GM12878 (cell line): ENCODE measurements at regions not wholly inside any gene's neighbourhood (a gene's known extent, or its start where the extent isn't known, plus 50 kb on each side); places are given as distances from the start of the nearest gene placed in this dataset.

ENCODE experiments used
- ATAC-seq: fragments of 200-7000 bp; cut with Tn5 transposase; 3 replicates; pipeline ENCODE4 v1.9.1; 2020; ENCODE audit warnings: mild to moderate bottlenecking, moderate library complexity
- BruUV-seq: library from RNA; stranded (reverse); fragments of 400-500 nt; replicated peaks from 2 replicates; lab custom pipeline; 2021; lab: Mats Ljungman, UMichigan
- CTCF ChIA-PET: fragments of 300-600 bp; sonication (Branson Sonifier 250); formaldehyde crosslinking; extraction: SDS; loops from one replicate; lab custom pipeline; 2021; ENCODE audit warnings: inconsistent platforms; lab: Yijun Ruan, JAX
- POLR2A ChIA-PET: fragments of 350-600 bp; formaldehyde crosslinking; extraction: SDS; loops from one replicate; lab custom pipeline; 2021; ENCODE audit warnings: inconsistent platforms; lab: Charles Lee
- RAD21 ChIA-PET: fragments of 300-600 bp; sonication (Branson Sonifier 250); formaldehyde crosslinking; loops from one replicate; lab custom pipeline; 2023; ENCODE audit warnings: antibody characterized with exemption; ENCODE audit not compliant: unreplicated experiment; lab: Charles Lee
- SMC1A ChIA-PET: fragments of 300-600 bp; sonication (Branson Sonifier 250); formaldehyde crosslinking; loops from one replicate; lab custom pipeline; 2023; ENCODE audit not compliant: unreplicated experiment, uncharacterized antibody; lab: Charles Lee
- DNase-seq: peaks from one replicate; pipeline ENCODE4 v3.0.0-alpha.2; 2011; ENCODE audit warnings: low read depth, low spot score
- FAIRE-seq: peaks from 3 replicates; lab custom pipeline; 2011; peaks lifted over from hg19 to GRCh38; lab: Jason Lieb, UNC
- H2AFZ ChIP-seq: 2 replicates; pipeline ENCODE4 v1.6.0; 2011; ENCODE audit warnings: low read depth, low read length, control low read depth; ENCODE audit not compliant: control insufficient read depth
- H3K27ac ChIP-seq: 2 replicates; pipeline ENCODE4 v1.5.1; 2011; ENCODE audit warnings: control low read depth; ENCODE audit not compliant: control insufficient read depth, insufficient read depth
- H3K27me3 ChIP-seq, 2 experiments: replicated peaks in 1 of 2; 2 replicates each; pipeline versions ENCODE4 v1.6.0 to v1.6.1; 2011; ENCODE audit warnings: low read length in 1 of 2; ENCODE audit not compliant: control insufficient read depth in 2 of 2, insufficient read depth in 2 of 2
- H3K36me3 ChIP-seq, 2 experiments: 2 replicates each; pipeline ENCODE4 v1.5.1; 2011; ENCODE audit warnings: low read length in 1 of 2; ENCODE audit not compliant: control insufficient read depth in 2 of 2, insufficient read depth in 2 of 2
- H3K4me1 ChIP-seq: 2 replicates; pipeline ENCODE4 v1.6.1; 2011; ENCODE audit warnings: mild to moderate bottlenecking, low read length, moderate library complexity, mixed read lengths; ENCODE audit not compliant: control insufficient read depth, insufficient read depth
- H3K4me2 ChIP-seq: 2 replicates; pipeline ENCODE4 v1.6.0; 2011; ENCODE audit warnings: control low read depth; ENCODE audit not compliant: control insufficient read depth, insufficient read depth
- H3K4me3 ChIP-seq: fragments of 200-600 bp; sonication (generic); 2 replicates; pipeline ENCODE4 v1.5.1; 2016
- H3K79me2 ChIP-seq: 2 replicates; pipeline ENCODE4 v1.6.0; 2011; ENCODE audit warnings: low read length; ENCODE audit not compliant: control insufficient read depth, insufficient read depth
- H3K9ac ChIP-seq: 2 replicates; pipeline ENCODE4 v1.8.0; 2011; ENCODE audit warnings: low read length, control low read depth, mixed read lengths; ENCODE audit not compliant: control insufficient read depth, insufficient read depth
- H3K9me3 ChIP-seq: replicated peaks from 3 replicates; pipeline ENCODE4 v1.5.1; 2011; ENCODE audit warnings: mild to moderate bottlenecking, low read length; ENCODE audit not compliant: control insufficient read depth, insufficient read depth
- H4K20me1 ChIP-seq: 2 replicates; pipeline ENCODE4 v1.6.0; 2011; ENCODE audit not compliant: control insufficient read depth, insufficient read depth
- BCL11A ChIP-seq: IDR thresholded peaks from 2 replicates; pipeline ENCODE4 v1.6.1; 2011; ENCODE audit warnings: low read depth, low read length
- CHD2 ChIP-seq: IDR thresholded peaks from 2 replicates; pipeline ENCODE4 v1.6.1; 2011; ENCODE audit warnings: low read depth, low read length, improper control_type of control experiment, borderline replicate concordance
- FOS ChIP-seq: IDR thresholded peaks from 3 replicates; pipeline ENCODE4 v1.6.1; 2011; ENCODE audit warnings: borderline replicate concordance; ENCODE audit not compliant: insufficient read length; ENCODE audit errors: extremely low read depth
- GABPA ChIP-seq: IDR thresholded peaks from 2 replicates; pipeline ENCODE4 v1.6.1; 2014; ENCODE audit warnings: antibody characterized with exemption, low read depth, mild to moderate bottlenecking, inconsistent platforms
- RUNX3 ChIP-seq: IDR thresholded peaks from 2 replicates; pipeline ENCODE4 v1.6.1; 2012; ENCODE audit warnings: low read length, inconsistent platforms
- SIX5 ChIP-seq: IDR thresholded peaks from 2 replicates; pipeline ENCODE4 v1.6.1; 2011; ENCODE audit warnings: mild to moderate bottlenecking, low read depth, low read length, moderate library complexity; ENCODE audit not compliant: severe bottlenecking
- TARDBP ChIP-seq: IDR thresholded peaks from 2 replicates; pipeline ENCODE4 v1.6.1; 2016; ENCODE audit warnings: borderline replicate concordance
- TBL1XR1 ChIP-seq: IDR thresholded peaks from 2 replicates; pipeline ENCODE4 v1.6.1; 2012; ENCODE audit warnings: low read depth, low read length, improper control_type of control experiment
- WRNIP1 ChIP-seq: IDR thresholded peaks from 2 replicates; pipeline ENCODE4 v1.6.1; 2011; ENCODE audit warnings: low read depth, low read length, improper control_type of control experiment, borderline replicate concordance
- YBX1 ChIP-seq: fragments of 450-650 bp; IDR thresholded peaks from 2 replicates; pipeline ENCODE4 v1.6.1; 2016; ENCODE audit warnings: antibody characterized with exemption
- ZBTB4 ChIP-seq: fragments of 450-650 bp; formaldehyde crosslinking; IDR thresholded peaks from 2 replicates; pipeline ENCODE4 v1.4.0; 2022; ENCODE audit warnings: mild to moderate bottlenecking, moderate library complexity
- ZNF592 ChIP-seq: fragments of 450-650 bp; IDR thresholded peaks from 2 replicates; pipeline ENCODE4 v1.6.1; 2017; ENCODE audit warnings: mild to moderate bottlenecking, moderate library complexity
- WGBS: methylation state at CpG from one replicate; pipeline ENCODE4 v1.1.6; 2016; ENCODE audit warnings: low lambda C conversion rate; ENCODE audit not compliant: insufficient replicate concordance, insufficient coverage; ENCODE audit errors: missing lambda C conversion rate; 5-methylcytosine and 5-hydroxymethylcytosine counted together
- in situ Hi-C: fragments of 300-500 bp; cut with MboI; formaldehyde crosslinking; loops from 9 replicates; pipeline ENCODE4 v1.14.3; 2018; ENCODE audit warnings: mixed read lengths
- intact Hi-C: fragments of 100-400 bp; cut with micrococcal nuclease; formaldehyde crosslinking; loops from one replicate; pipeline ENCODE4 v1.14.2; 2022; ENCODE audit not compliant: unreplicated experiment
- TF ChIP-seq, protein P1 (sequence below): IDR thresholded peaks from 2 replicates; pipeline ENCODE4 v1.6.1; 2011; ENCODE audit warnings: borderline replicate concordance, low read depth, mild to moderate bottlenecking, moderate library complexity, low read length; ENCODE audit not compliant: insufficient read depth, poor library complexity, severe bottlenecking

DNA sequence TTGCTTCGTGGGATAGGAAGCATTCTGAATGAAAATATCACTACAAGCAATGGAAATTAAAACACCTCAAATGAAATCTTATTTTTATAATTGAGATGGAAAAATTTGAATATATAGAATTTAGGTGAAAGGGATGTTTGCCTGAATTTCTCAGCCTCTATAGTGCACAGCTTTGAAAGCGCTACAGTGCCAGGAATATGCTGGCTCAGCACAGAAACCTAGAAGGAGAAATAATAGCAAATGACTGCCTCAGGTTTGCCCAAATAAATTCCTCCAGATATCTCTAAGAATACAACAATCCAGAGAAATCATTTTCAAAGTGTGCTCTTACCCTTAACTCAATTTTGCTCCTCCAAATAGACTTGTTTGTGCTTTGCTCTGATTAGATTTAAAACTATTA is 141.1 kb upstream of the ZNF385D start:
- POLR2A ChIA-PET = no interaction called here
- BruUV-seq = no TSS peak
- Histone ChIP-seq H3K9ac (no peak overlapping the region), H3K4me3 (no peak overlapping the region), H3K36me3 (no peaks in the 10 kb centered on the region), H3K9me3 (no peaks in the 10 kb centered on the region)
- no peak for FAIRE-seq
- TF ChIP-seq TBL1XR1 (no peak), BCL11A (no peak), YBX1 (no peak), FOS (no peak), SIX5 (no peak), WRNIP1 (no peak), CHD2 (no peak), TARDBP (no peak), ZBTB4 (CRISPR knock-in tag) (no peak), RUNX3 (no peak), GABPA (no peak), ZNF592 (no peak)
- TF ChIP-seq, protein P1, sequence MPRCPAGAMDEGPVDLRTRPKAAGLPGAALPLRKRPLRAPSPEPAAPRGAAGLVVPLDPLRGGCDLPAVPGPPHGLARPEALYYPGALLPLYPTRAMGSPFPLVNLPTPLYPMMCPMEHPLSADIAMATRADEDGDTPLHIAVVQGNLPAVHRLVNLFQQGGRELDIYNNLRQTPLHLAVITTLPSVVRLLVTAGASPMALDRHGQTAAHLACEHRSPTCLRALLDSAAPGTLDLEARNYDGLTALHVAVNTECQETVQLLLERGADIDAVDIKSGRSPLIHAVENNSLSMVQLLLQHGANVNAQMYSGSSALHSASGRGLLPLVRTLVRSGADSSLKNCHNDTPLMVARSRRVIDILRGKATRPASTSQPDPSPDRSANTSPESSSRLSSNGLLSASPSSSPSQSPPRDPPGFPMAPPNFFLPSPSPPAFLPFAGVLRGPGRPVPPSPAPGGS = no peak
- TF ChIP-seq, all 136 proteins: peak for 0
- in situ Hi-C loops = no loop called here
- no peak overlapping the region for H3K27ac ChIP-seq
- ChIA-PET SMC1A (no interaction called here), CTCF (interaction anchor here (1.0 to 1.2 kb wide), 2 partner anchors 8 to 14 kb away, joined by 3 read pairs; no protein-coding TSS in a partner anchor), RAD21 (no interaction called here)
- H4K20me1 ChIP-seq = no peaks in the 10 kb centered on the region
- no peaks in the 10 kb centered on the region for H3K4me1 ChIP-seq
- intact Hi-C loops = loop anchor here (5.0 kb wide), 1 partner anchor 1550 kb away; no protein-coding TSS in a partner anchor
- DNase-seq (no peak), ATAC-seq (no peak)
- no peak overlapping the region for H2AFZ ChIP-seq
- H3K79me2 ChIP-seq = no peaks in the 10 kb centered on the region
- no peaks in the 10 kb centered on the region for H3K27me3 ChIP-seq
- no peak overlapping the region for H3K4me2 ChIP-seq
- 0% methylated on average over 2 of the region's 2 CpGs for WGBS
